Adrenal gland (tissue), 9 donors: ENCODE measurements at regions not wholly inside any gene's neighbourhood (a gene's known extent, or its start where the extent isn't known, plus 50 kb on each side); places are given as distances from the start of the nearest gene placed in this dataset.

ENCODE experiments used
- DNase-seq, 7 donors: peaks; one replicate each; pipeline ENCODE4 v3.0.0-alpha.2; 2019 to 2020
- H3K27ac ChIP-seq, 5 donors: fragments of 200-600 bp; sonication (generic) in 4 of 5; 1 replicate in 3 of 5; 2 replicates in 2 of 5; pipeline versions ENCODE4 v1.5.1 to v1.8.0; 2016 to 2020; ENCODE audit warnings: mild to moderate bottlenecking in 1 of 5
- H3K27me3 ChIP-seq: fragments of 200-600 bp; 2 replicates; pipeline ENCODE4 v1.8.0; 2021
- H3K36me3 ChIP-seq, 2 donors: fragments of 200-600 bp; replicated peaks in 1 of 2; 1 replicate in 1 of 2; 2 replicates in 1 of 2; pipeline versions ENCODE4 v1.5.1 to v1.8.0; 2018 to 2022
- H3K4me1 ChIP-seq, 2 donors: fragments of 200-600 bp; replicated peaks in 1 of 2; 1 replicate in 1 of 2; 2 replicates in 1 of 2; pipeline versions ENCODE4 v1.5.1 to v1.8.0; 2018 to 2021
- H3K4me3 ChIP-seq, 4 donors: fragments of 200-600 bp; sonication (generic) in 3 of 4; one replicate each; pipeline ENCODE4 v1.5.1; 2016 to 2018
- H3K9me3 ChIP-seq, 3 donors: fragments of 200-600 bp; sonication (generic) in 1 of 3; replicated peaks in 1 of 3; 1 replicate in 2 of 3; 2 replicates in 1 of 3; pipeline versions ENCODE4 v1.5.1 to v1.8.0; 2016 to 2021
- POLR2A ChIP-seq, 2 donors: fragments of 450-650 bp; IDR thresholded peaks; one replicate each; pipeline ENCODE4 v1.6.1; 2017; ENCODE audit warnings: antibody characterized with exemption in 2 of 2, mild to moderate bottlenecking in 2 of 2, moderate library complexity in 1 of 2
- WGBS, 4 donors: extraction: QIAGEN DNeasy Blood & Tissue Kit in 2 of 4; methylation state at CpG; one replicate each; pipeline versions ENCODE4 v1.1.5 to v1.1.7; 2013 to 2017; 5-methylcytosine and 5-hydroxymethylcytosine counted together
- intact Hi-C, 2 donors: fragments of 100-400 bp; cut with DNase I; formaldehyde crosslinking; loops; one replicate each; pipeline versions ENCODE4 v1.14.1 to v1.15.0; 2022 to 2023
- TF ChIP-seq, protein P1 (sequence below), 6 experiments: fragments of 450-650 bp in 4 of 6; fragments of 200-600 bp in 2 of 6; sonication (generic) in 1 of 6; IDR thresholded peaks; 1 replicate in 5 of 6; 2 replicates in 1 of 6; pipeline versions ENCODE4 v1.5.1 to v1.8.0; 2016 to 2021; ENCODE audit warnings: antibody characterized with exemption in 6 of 6, mild to moderate bottlenecking in 2 of 6, moderate library complexity in 1 of 6
- donor health status: healthy with polysubstance abuse.
- donor health status: Bipolar disorder and iron deficiency.
- donor health status: DM: yes; HTN: yes; CAD: no.
- donor health status: DM: no; HTN: no; CAD: no.
- donor health status: DM: no; HTN: no; CAD: no.

DNA sequence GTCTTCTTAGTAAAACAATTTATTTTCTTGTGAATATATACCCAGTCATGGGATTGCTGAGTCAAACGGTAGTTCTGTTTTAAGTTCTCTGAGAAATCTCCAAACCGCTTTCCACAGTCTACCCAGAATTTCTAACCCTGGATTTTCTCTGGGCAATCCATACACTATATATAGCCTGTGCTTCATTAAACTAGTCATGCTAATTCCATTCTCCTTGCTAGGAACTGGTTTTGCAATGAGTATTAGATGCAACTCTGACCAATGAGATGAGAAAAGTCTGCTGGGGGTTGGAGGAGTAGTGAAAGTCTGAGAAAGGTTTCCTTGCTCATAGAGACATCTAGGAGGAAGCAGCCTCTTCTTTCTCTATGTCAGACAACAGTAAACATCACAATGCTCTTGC lies 196.1 kb upstream of the CDKN3 start:
- H3K4me3 ChIP-seq: no peak overlapping the region
- 84 to 94% (median 89%) methylated on average over 2 of the region's 2 CpGs for WGBS, 4 donors
- no peaks in the 10 kb centered on the region for H3K9me3 ChIP-seq
- H3K27me3 ChIP-seq: no peaks in the 10 kb centered on the region
- no peak for DNase-seq
- H3K36me3 ChIP-seq: no peaks in the 10 kb centered on the region
- H3K4me1 ChIP-seq: no peaks in the 10 kb centered on the region
- TF ChIP-seq, protein P1, sequence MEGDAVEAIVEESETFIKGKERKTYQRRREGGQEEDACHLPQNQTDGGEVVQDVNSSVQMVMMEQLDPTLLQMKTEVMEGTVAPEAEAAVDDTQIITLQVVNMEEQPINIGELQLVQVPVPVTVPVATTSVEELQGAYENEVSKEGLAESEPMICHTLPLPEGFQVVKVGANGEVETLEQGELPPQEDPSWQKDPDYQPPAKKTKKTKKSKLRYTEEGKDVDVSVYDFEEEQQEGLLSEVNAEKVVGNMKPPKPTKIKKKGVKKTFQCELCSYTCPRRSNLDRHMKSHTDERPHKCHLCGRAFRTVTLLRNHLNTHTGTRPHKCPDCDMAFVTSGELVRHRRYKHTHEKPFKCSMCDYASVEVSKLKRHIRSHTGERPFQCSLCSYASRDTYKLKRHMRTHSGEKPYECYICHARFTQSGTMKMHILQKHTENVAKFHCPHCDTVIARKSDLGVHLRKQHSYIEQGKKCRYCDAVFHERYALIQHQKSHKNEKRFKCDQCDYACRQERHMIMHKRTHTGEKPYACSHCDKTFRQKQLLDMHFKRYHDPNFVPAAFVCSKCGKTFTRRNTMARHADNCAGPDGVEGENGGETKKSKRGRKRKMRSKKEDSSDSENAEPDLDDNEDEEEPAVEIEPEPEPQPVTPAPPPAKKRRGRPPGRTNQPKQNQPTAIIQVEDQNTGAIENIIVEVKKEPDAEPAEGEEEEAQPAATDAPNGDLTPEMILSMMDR (IDR thresholded peaks at IDR 0.05): no peak
- no peak for TF ChIP-seq POLR2A (IDR thresholded peaks at IDR 0.05)
- intact Hi-C loops: no loop called here
- no peak overlapping the region for H3K27ac ChIP-seq

DNA sequence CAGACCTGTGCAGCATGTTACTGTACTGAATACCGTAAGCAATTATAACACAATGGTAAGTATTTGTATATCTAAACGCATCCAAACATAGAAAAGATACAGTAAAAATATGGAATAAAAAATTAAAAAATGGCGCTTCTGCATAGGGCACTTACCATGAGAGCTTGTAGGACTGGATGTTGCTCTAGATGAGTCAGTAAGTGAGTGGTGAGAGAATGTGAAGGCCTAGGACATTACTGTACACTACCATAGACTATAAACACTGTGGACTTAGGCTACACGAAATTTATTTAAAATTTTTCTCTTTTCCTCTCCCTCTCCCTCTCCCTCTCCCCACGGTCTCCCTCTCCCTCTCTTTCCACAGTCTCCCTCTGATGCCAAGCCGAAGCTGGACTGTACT lies 194.5 kb upstream of the CDKN3 start:
- no peak for DNase-seq
- no peak for TF ChIP-seq POLR2A (IDR thresholded peaks at IDR 0.05)
- TF ChIP-seq, protein P1 (IDR thresholded peaks at IDR 0.05): no peak
- no peak overlapping the region for H3K4me3 ChIP-seq
- no peak overlapping the region for H3K27ac ChIP-seq
- H3K27me3 ChIP-seq: no peaks in the 10 kb centered on the region
- no peaks in the 10 kb centered on the region for H3K9me3 ChIP-seq
- WGBS, 4 donors: 89 to 95% (median 91%) methylated on average over 5 to 6 of the region's 6 CpGs
- intact Hi-C loops: no loop called here
- no peaks in the 10 kb centered on the region for H3K4me1 ChIP-seq
- H3K36me3 ChIP-seq: no peaks in the 10 kb centered on the region

DNA sequence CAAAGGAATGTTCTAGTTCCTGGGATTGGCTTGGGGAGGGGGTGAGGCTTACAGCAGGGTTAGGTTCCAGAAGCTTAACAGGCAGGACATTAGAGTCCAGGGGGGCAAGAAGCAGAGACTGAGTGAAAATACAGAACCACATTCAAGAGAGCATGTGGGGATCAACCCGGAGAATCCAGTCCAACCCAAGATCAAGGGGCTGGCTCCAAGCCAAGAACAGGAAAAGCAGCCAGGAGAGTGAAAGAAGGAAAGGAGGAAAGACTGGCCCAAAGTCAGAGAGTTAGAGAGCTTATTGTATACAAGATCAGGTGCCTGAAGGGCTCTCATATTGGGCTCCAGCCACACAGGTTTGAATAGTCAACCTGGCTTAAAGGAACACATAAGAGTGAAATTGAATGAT lies 190.3 kb upstream of the CDKN3 start:
- peak in 2 of 7 donors; percentile 8 to 20 for DNase-seq
- Histone ChIP-seq H3K4me3 (no peak overlapping the region), H3K9me3 (no peaks in the 10 kb centered on the region), H3K27me3 (no peaks in the 10 kb centered on the region), H3K4me1 (no peaks in the 10 kb centered on the region), H3K27ac (no peak overlapping the region), H3K36me3 (no peaks in the 10 kb centered on the region)
- intact Hi-C loops: no loop called here
- 18 to 50% (median 26%) methylated on average over 1 of the region's 1 CpG for WGBS, 4 donors
- TF ChIP-seq, protein P1 (IDR thresholded peaks at IDR 0.05): no peak
- no peak for TF ChIP-seq POLR2A (IDR thresholded peaks at IDR 0.05)

DNA sequence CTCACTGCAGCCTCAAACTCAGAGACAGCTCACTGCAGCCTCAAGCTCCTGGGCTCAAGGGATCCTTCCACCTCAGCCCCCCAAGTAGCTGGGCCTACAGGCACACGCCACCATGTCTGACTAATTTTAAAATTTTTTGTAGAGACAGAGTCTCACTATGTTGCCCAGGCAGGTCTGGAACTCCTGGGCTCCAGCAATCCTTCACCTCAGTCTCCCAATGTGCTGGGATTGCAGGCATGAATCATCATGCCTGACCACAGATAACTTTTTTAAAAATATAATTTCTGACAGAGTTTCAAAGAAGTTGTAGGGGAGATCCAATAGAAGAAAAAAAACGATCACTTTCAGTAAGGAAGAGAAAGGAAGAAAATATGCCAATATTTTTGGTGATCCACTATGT lies 189.7 kb upstream of the CDKN3 start:
- WGBS, 4 donors: 55 to 75% (median 67%) methylated on average over 2 of the region's 2 CpGs
- intact Hi-C loops: no loop called here
- TF ChIP-seq, protein P1 (IDR thresholded peaks at IDR 0.05): no peak
- TF ChIP-seq POLR2A (IDR thresholded peaks at IDR 0.05): no peak
- no peaks in the 10 kb centered on the region for H3K4me1 ChIP-seq
- H3K27me3 ChIP-seq: no peaks in the 10 kb centered on the region
- H3K4me3 ChIP-seq: no peak overlapping the region
- no peak for DNase-seq
- H3K27ac ChIP-seq: no peak overlapping the region
- no peaks in the 10 kb centered on the region for H3K36me3 ChIP-seq
- H3K9me3 ChIP-seq: no peaks in the 10 kb centered on the region
